Common myeloid progenitor, CD34-positive (primary cell): ENCODE measurements at regions not wholly inside any gene's neighbourhood (a gene's known extent, or its start where the extent isn't known, plus 50 kb on each side); places are given as distances from the start of the nearest gene placed in this dataset.

Experiments
- CTCF ChIA-PET: fragments of 350-600 bp; sonication (Branson Sonifier 250); formaldehyde crosslinking; loops from one replicate; lab custom pipeline; 2021; ENCODE audit warnings: antibody characterized with exemption; lab: Charles Lee
- POLR2A ChIA-PET: fragments of 350-600 bp; sonication (Branson Sonifier 250); formaldehyde crosslinking; loops from one replicate; lab custom pipeline; 2021; ENCODE audit warnings: antibody characterized with exemption; lab: Charles Lee
- DNase-seq, 3 donors: peaks; one replicate each; pipeline versions ENCODE4 v3.0.0 to v3.0.0-alpha.2; 2013
- H3K27ac ChIP-seq, 2 experiments: 1 replicate in 1 of 2; 2 replicates in 1 of 2; pipeline ENCODE4 v1.7.0; 2013; ENCODE audit warnings: inconsistent platforms in 2 of 2, low read length in 2 of 2, mild to moderate bottlenecking in 2 of 2, low read depth in 1 of 2, moderate library complexity in 1 of 2; ENCODE audit not compliant: severe bottlenecking in 2 of 2, insufficient read depth in 1 of 2, poor library complexity in 1 of 2
- H3K27me3 ChIP-seq, 5 experiments: replicated peaks in 2 of 5; 1 replicate in 3 of 5; 2 replicates in 2 of 5; pipeline versions ENCODE4 v1.6.1 to v1.7.0; 2013; ENCODE audit warnings: low read length in 4 of 5, mild to moderate bottlenecking in 2 of 5, moderate library complexity in 2 of 5, inconsistent platforms in 1 of 5; ENCODE audit not compliant: insufficient read depth in 5 of 5, control insufficient read depth in 4 of 5
- H3K36me3 ChIP-seq, 4 experiments: 1 replicate in 2 of 4; 2 replicates in 2 of 4; pipeline versions ENCODE4 v1.6.1 to v1.7.0; 2013; ENCODE audit warnings: low read length in 3 of 4, control low read depth in 1 of 4, mild to moderate bottlenecking in 1 of 4; ENCODE audit not compliant: control insufficient read depth in 4 of 4, insufficient read depth in 4 of 4
- H3K4me1 ChIP-seq, 4 experiments: 1 replicate in 3 of 4; 2 replicates in 1 of 4; pipeline versions ENCODE4 v1.6.1 to v1.7.1; 2013; ENCODE audit warnings: low read length in 3 of 4, mild to moderate bottlenecking in 3 of 4, control low read depth in 1 of 4, inconsistent platforms in 1 of 4, moderate library complexity in 1 of 4; ENCODE audit not compliant: control insufficient read depth in 4 of 4, insufficient read depth in 4 of 4; ENCODE audit errors: control extremely low read depth in 1 of 4
- H3K4me3 ChIP-seq, 7 experiments: 1 replicate in 4 of 7; 2 replicates in 3 of 7; pipeline versions ENCODE4 v1.5.1 to v1.7.0; 2013; ENCODE audit warnings: mild to moderate bottlenecking in 7 of 7, low read length in 6 of 7, moderate library complexity in 6 of 7, inconsistent platforms in 2 of 7, low read depth in 2 of 7, control low read depth in 1 of 7; ENCODE audit not compliant: insufficient read depth in 4 of 7, control insufficient read depth in 1 of 7; ENCODE audit errors: extremely low read depth in 1 of 7
- H3K9me3 ChIP-seq, 5 experiments: 1 replicate in 4 of 5; 2 replicates in 1 of 5; pipeline versions ENCODE4 v1.6.1 to v1.7.1; 2013; ENCODE audit warnings: low read length in 4 of 5, mild to moderate bottlenecking in 2 of 5, inconsistent platforms in 1 of 5, low read depth in 1 of 5, moderate library complexity in 1 of 5; ENCODE audit not compliant: control insufficient read depth in 4 of 5, insufficient read depth in 2 of 5; ENCODE audit errors: control extremely low read depth in 1 of 5
- WGBS: methylation state at CpG from one replicate; pipeline ENCODE4 v1.1.5; 2013; ENCODE audit not compliant: insufficient coverage; 5-methylcytosine and 5-hydroxymethylcytosine counted together

- Histone ChIP-seq H3K27ac (no peak overlapping the region), H3K4me3 (no peak overlapping the region), H3K9me3 (peaks cover 0 to 3% (median 0%) of the 10 kb centered on the region in 5 experiments), H3K36me3 (no peaks in the 10 kb centered on the region), H3K4me1 (no peaks in the 10 kb centered on the region), H3K27me3 (no peaks in the 10 kb centered on the region)
- 81% methylated on average over 5 of the region's 7 CpGs for WGBS
- ChIA-PET CTCF (no interaction called here), POLR2A (no interaction called here)
- no peak for DNase-seq
Observed at GRCh38 chr13:74687442-74688182, 553.4 kb upstream of the KLF12 start.

- Histone ChIP-seq H3K9me3 (peaks cover 0 to 3% (median 0%) of the 10 kb centered on the region in 5 experiments), H3K27ac (no peak overlapping the region), H3K27me3 (no peaks in the 10 kb centered on the region), H3K4me1 (no peaks in the 10 kb centered on the region), H3K4me3 (no peak overlapping the region), H3K36me3 (no peaks in the 10 kb centered on the region)
- POLR2A ChIA-PET: no interaction called here
- CTCF ChIA-PET: no interaction called here
- DNase-seq: no peak
- WGBS: 100% methylated on average over 1 of the region's 1 CpG
Observed at GRCh38 chr13:74683411-74683810, 549.2 kb upstream of the KLF12 start.

GRCh38 chr13:74682746-74683145 is 548.5 kb upstream of the KLF12 start:
- H3K9me3 ChIP-seq: peaks cover 0 to 3% (median 0%) of the 10 kb centered on the region in 5 experiments
- no peaks in the 10 kb centered on the region for H3K27me3 ChIP-seq
- no CpG with 5 or more reads among the region's 1 CpG for WGBS
- H3K27ac ChIP-seq: no peak overlapping the region
- H3K36me3 ChIP-seq: no peaks in the 10 kb centered on the region
- H3K4me1 ChIP-seq: no peaks in the 10 kb centered on the region
- POLR2A ChIA-PET: no interaction called here
- DNase-seq: no peak
- no peak overlapping the region for H3K4me3 ChIP-seq
- CTCF ChIA-PET: no interaction called here

GRCh38 chr13:74681891-74682290 is 547.7 kb upstream of the KLF12 start:
- no peak for DNase-seq
- Histone ChIP-seq H3K36me3 (no peaks in the 10 kb centered on the region), H3K27me3 (no peaks in the 10 kb centered on the region), H3K27ac (no peak overlapping the region), H3K4me1 (no peaks in the 10 kb centered on the region), H3K9me3 (peaks cover 0 to 3% (median 0%) of the 10 kb centered on the region in 5 experiments), H3K4me3 (no peak overlapping the region)
- POLR2A ChIA-PET: no interaction called here
- CTCF ChIA-PET: no interaction called here
- WGBS: 80% methylated on average over 3 of the region's 3 CpGs

- H3K4me1 ChIP-seq: no peaks in the 10 kb centered on the region
- no peak overlapping the region for H3K4me3 ChIP-seq
- ChIA-PET POLR2A (no interaction called here), CTCF (no interaction called here)
- no peaks in the 10 kb centered on the region for H3K9me3 ChIP-seq
- H3K27me3 ChIP-seq: no peaks in the 10 kb centered on the region
- no CpG with 5 or more reads among the region's 1 CpG for WGBS
- DNase-seq: no peak
- no peaks in the 10 kb centered on the region for H3K36me3 ChIP-seq
- H3K27ac ChIP-seq: no peak overlapping the region
Observed at GRCh38 chr13:74678308-74678965, 544.2 kb upstream of the KLF12 start.

- ChIA-PET CTCF (interaction anchor here (1.4 kb wide), 1 partner anchor 15 kb away, joined by 3 read pairs; no protein-coding TSS in a partner anchor), POLR2A (no interaction called here)
- no peaks in the 10 kb centered on the region for H3K9me3 ChIP-seq
- no peak overlapping the region for H3K4me3 ChIP-seq
- H3K36me3 ChIP-seq: no peaks in the 10 kb centered on the region
- no peaks in the 10 kb centered on the region for H3K27me3 ChIP-seq
- no peak for DNase-seq
- no peaks in the 10 kb centered on the region for H3K4me1 ChIP-seq
- WGBS: 100% methylated on average over 2 of the region's 3 CpGs
- H3K27ac ChIP-seq: no peak overlapping the region
Observed at GRCh38 chr13:74675972-74676371, 541.8 kb upstream of the KLF12 start.

GRCh38 chr13:74675182-74675581 is 541.0 kb upstream of the KLF12 start:
- no peaks in the 10 kb centered on the region for H3K4me1 ChIP-seq
- H3K27me3 ChIP-seq: no peaks in the 10 kb centered on the region
- 80% methylated on average over 1 of the region's 5 CpGs for WGBS
- H3K27ac ChIP-seq: no peak overlapping the region
- POLR2A ChIA-PET: no interaction called here
- no peak for DNase-seq
- no peaks in the 10 kb centered on the region for H3K36me3 ChIP-seq
- H3K4me3 ChIP-seq: no peak overlapping the region
- H3K9me3 ChIP-seq: no peaks in the 10 kb centered on the region
- CTCF ChIA-PET: interaction anchor here (0.8 kb wide), 1 partner anchor 14 kb away, joined by 3 read pairs; no protein-coding TSS in a partner anchor
